OCI-M1 (cell line): ENCODE measurements at regions not wholly inside any gene's neighbourhood (a gene's known extent, or its start where the extent isn't known, plus 50 kb on each side); places are given as distances from the start of the nearest gene placed in this dataset.
"Not testable (repeated sequence)": the region's sequence is repeated elsewhere in the genome, so short reads cannot be mapped to it uniquely, and the experiment has no call there.

Experiments used
- DNase-seq: peaks from one replicate; lab custom pipeline; 2025; lab: John Stamatoyannopoulos, UW

- DNase-seq: no peak
Observed at GRCh38 chr15:92705764-92706163, 50.2 kb upstream of the FAM174B start.

- no peak for DNase-seq
Observed at GRCh38 chr15:92706201-92706600, 50.6 kb upstream of the FAM174B start.

GRCh38 chr15:92707880-92708551 lies 52.4 kb upstream of the FAM174B start:
- DNase-seq: no peak

GRCh38 chr15:92708635-92709034 lies 53.1 kb upstream of the FAM174B start:
- no peak for DNase-seq

- DNase-seq: no peak
Observed at GRCh38 chr15:92709110-92709790, 53.7 kb upstream of the FAM174B start.

- DNase-seq: no peak
Observed at GRCh38 chr15:92711457-92711831, 55.9 kb upstream of the FAM174B start.

- DNase-seq: no peak
Observed at GRCh38 chr15:92714077-92714476, 58.5 kb upstream of the FAM174B start.

GRCh38 chr15:92714477-92715401 lies 59.2 kb upstream of the FAM174B start:
- DNase-seq: peak; percentile 77

GRCh38 chr15:92715758-92716157 lies 60.2 kb upstream of the FAM174B start:
- no peak for DNase-seq

GRCh38 chr15:92719021-92719420 lies 63.4 kb upstream of the FAM174B start:
- no peak for DNase-seq

GRCh38 chr15:92724144-92724543 lies 68.6 kb upstream of the FAM174B start:
- DNase-seq: no peak

GRCh38 chr15:92725171-92725570 lies 69.6 kb upstream of the FAM174B start:
- no peak for DNase-seq

- DNase-seq: no peak
Observed at GRCh38 chr15:92728266-92728665, 72.7 kb upstream of the FAM174B start.

GRCh38 chr15:92733090-92733933 lies 77.7 kb upstream of the FAM174B start:
- no peak for DNase-seq

GRCh38 chr15:92733934-92734521 lies 78.5 kb upstream of the FAM174B start:
- no peak for DNase-seq

GRCh38 chr15:92739246-92739645 lies 83.7 kb upstream of the FAM174B start:
- DNase-seq: not testable (repeated sequence)

- no peak for DNase-seq
Observed at GRCh38 chr15:92745845-92746271, 90.3 kb upstream of the FAM174B start.

GRCh38 chr15:92747047-92747446 lies 91.5 kb upstream of the FAM174B start:
- no peak for DNase-seq

GRCh38 chr15:92749216-92749615 lies 93.6 kb upstream of the FAM174B start:
- DNase-seq: no peak

GRCh38 chr15:92749946-92750345 lies 94.4 kb upstream of the FAM174B start:
- DNase-seq: no peak

- no peak for DNase-seq
Observed at GRCh38 chr15:92751528-92751927, 96.0 kb upstream of the FAM174B start.
